PFSK-1 (cell line): ENCODE measurements at regions not wholly inside any gene's neighbourhood (a gene's known extent, or its start where the extent isn't known, plus 50 kb on each side); places are given as distances from the start of the nearest gene placed in this dataset.

ENCODE experiments used
- POLR2AphosphoS5 ChIP-seq: IDR thresholded peaks from 2 replicates; pipeline ENCODE4 v1.6.1; 2012; ENCODE audit warnings: low read depth, mild to moderate bottlenecking, control low read depth, low read length, moderate library complexity
- SIN3A ChIP-seq: IDR thresholded peaks from 2 replicates; pipeline ENCODE4 v1.6.1; 2012; ENCODE audit warnings: mild to moderate bottlenecking, low read length, moderate library complexity, borderline replicate concordance; ENCODE audit not compliant: insufficient read depth

- TF ChIP-seq POLR2AphosphoS5, result no peak
- TF ChIP-seq SIN3A, result no peak
Measured at GRCh38 chr2:215659650-215660049, 223.8 kb upstream of the FN1 start.
